ENCODE measurements at regions not wholly inside any gene's neighbourhood (a gene's known extent, or its start where the extent isn't known, plus 50 kb on each side); places are given as distances from the start of the nearest gene placed in this dataset.

DNA sequence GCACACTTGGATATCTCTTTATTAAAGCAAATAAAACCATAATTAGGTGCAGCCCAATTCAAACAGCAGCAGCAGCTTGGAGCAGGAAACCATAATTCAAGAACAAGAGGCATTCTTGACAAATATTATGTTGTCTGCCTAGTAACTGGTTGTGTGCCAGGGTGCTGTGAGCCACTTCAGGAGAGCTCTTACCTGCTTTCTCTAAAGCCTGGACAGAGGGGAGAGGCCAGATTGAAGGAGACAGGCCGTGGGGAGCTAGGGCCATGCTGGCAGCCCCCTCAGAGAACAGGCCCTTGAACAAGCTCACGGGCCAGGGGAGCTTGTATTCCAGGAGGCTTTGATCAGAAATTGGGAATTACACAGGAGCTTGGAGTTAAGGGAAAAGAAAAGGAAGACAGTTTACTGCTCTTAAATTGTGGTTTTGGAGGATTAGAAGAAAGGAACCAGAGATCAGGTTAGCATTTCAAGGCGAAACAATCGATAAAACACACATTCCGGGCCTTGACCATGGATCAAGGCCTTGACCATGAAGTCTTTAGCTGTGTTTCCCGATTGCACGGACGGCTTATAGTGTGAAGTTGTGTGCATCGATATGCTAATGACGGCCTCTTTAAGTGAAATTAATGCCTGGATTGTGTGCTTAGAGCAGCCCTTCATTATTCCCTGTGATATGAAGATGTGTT lies 69.8 kb upstream of the NKX2-2 start:
- H3K27ac ChIP-seq (ENCODE audit: low read length): no peak overlapping the region
- no peak for DNase-seq
- H3K36me3 ChIP-seq (ENCODE audit: control insufficient read depth, insufficient read depth, low read length): no peaks in the 10 kb centered on the region
- H3K9me3 ChIP-seq (ENCODE audit: control insufficient read depth, low read depth, low read length): no peaks in the 10 kb centered on the region
- H3K4me3 ChIP-seq (ENCODE audit: low read length): no peak overlapping the region
- 94% methylated on average over 3 of the region's 10 CpGs for WGBS (ENCODE audit: insufficient coverage, low lambda C conversion rate)
- peaks cover 2% of the 10 kb centered on the region for H3K27me3 ChIP-seq (ENCODE audit: control insufficient read depth, insufficient read depth, low read length)
- H3K4me1 ChIP-seq (ENCODE audit: control insufficient read depth, insufficient read depth, low read length): no peaks in the 10 kb centered on the region

DNA sequence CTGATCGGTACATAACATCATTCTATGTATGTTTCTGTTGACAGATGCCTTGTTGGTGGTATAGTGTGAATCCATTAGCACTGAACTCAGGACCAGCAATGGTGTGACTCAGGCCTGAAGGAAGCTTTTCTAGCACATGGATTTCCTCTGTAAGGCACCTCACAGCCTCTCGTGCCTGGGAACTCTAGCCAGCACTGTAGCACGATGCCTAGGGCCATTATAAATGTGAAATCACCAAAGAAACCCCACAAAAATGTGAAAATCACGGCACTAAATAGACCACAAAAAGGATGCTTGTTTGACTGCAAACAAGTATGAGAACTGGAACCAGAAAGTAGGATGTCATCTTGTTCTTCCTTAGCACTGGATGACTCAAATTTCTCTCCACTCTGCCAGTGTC lies 63.7 kb upstream of the NKX2-2 start:
- Histone ChIP-seq H3K36me3 (ENCODE audit: control insufficient read depth, insufficient read depth, low read length) (no peaks in the 10 kb centered on the region), H3K27ac (ENCODE audit: low read length) (no peak overlapping the region), H3K9me3 (ENCODE audit: control insufficient read depth, low read depth, low read length) (no peaks in the 10 kb centered on the region), H3K4me3 (ENCODE audit: low read length) (no peak overlapping the region), H3K27me3 (ENCODE audit: control insufficient read depth, insufficient read depth, low read length) (peaks cover 2% of the 10 kb centered on the region), H3K4me1 (ENCODE audit: control insufficient read depth, insufficient read depth, low read length) (no peaks in the 10 kb centered on the region)
- no peak for DNase-seq
- no CpG with 5 or more reads among the region's 4 CpGs for WGBS (ENCODE audit: insufficient coverage, low lambda C conversion rate)

- H3K27me3 ChIP-seq (ENCODE audit: control insufficient read depth, insufficient read depth, low read length): peaks cover 2% of the 10 kb centered on the region
- no peak for DNase-seq
- H3K27ac ChIP-seq (ENCODE audit: low read length): no peak overlapping the region
- no peaks in the 10 kb centered on the region for H3K9me3 ChIP-seq (ENCODE audit: control insufficient read depth, low read depth, low read length)
- no peaks in the 10 kb centered on the region for H3K4me1 ChIP-seq (ENCODE audit: control insufficient read depth, insufficient read depth, low read length)
- no CpG with 5 or more reads among the region's 5 CpGs for WGBS (ENCODE audit: insufficient coverage, low lambda C conversion rate)
- H3K36me3 ChIP-seq (ENCODE audit: control insufficient read depth, insufficient read depth, low read length): no peaks in the 10 kb centered on the region
- H3K4me3 ChIP-seq (ENCODE audit: low read length): no peak overlapping the region
Observed at GRCh38 chr20:21575981-21576740, 62.3 kb upstream of the NKX2-2 start.

DNA sequence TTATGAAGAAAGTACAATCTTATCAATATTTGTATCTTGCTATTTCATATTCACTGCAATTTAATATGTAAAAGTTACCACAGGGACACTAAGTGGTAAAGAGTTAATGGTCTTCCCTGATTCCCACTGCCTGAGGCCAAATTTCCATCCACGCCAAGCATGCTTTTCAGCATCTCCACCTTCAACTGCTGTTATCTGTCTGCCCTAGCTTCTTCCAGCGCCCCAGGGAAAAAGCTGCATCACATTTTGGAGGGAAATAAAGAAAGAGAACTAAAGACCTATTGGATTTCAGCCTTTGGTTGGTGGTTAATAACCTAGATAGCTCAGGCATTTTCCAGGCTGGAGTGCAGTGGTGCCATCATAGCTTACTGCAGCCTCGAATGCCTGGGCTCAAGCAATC lies 61.3 kb upstream of the NKX2-2 start:
- Histone ChIP-seq H3K4me1 (ENCODE audit: control insufficient read depth, insufficient read depth, low read length) (no peaks in the 10 kb centered on the region), H3K27ac (ENCODE audit: low read length) (no peak overlapping the region), H3K4me3 (ENCODE audit: low read length) (no peak overlapping the region), H3K36me3 (ENCODE audit: control insufficient read depth, insufficient read depth, low read length) (no peaks in the 10 kb centered on the region), H3K27me3 (ENCODE audit: control insufficient read depth, insufficient read depth, low read length) (peaks cover 4% of the 10 kb centered on the region), H3K9me3 (ENCODE audit: control insufficient read depth, low read depth, low read length) (no peaks in the 10 kb centered on the region)
- no peak for DNase-seq
- no CpG with 5 or more reads among the region's 3 CpGs for WGBS (ENCODE audit: insufficient coverage, low lambda C conversion rate)

- no peak overlapping the region for H3K27ac ChIP-seq (ENCODE audit: low read length)
- H3K36me3 ChIP-seq (ENCODE audit: control insufficient read depth, insufficient read depth, low read length): no peaks in the 10 kb centered on the region
- H3K4me3 ChIP-seq (ENCODE audit: low read length): no peak overlapping the region
- no peaks in the 10 kb centered on the region for H3K4me1 ChIP-seq (ENCODE audit: control insufficient read depth, insufficient read depth, low read length)
- peaks cover 7% of the 10 kb centered on the region for H3K27me3 ChIP-seq (ENCODE audit: control insufficient read depth, insufficient read depth, low read length)
- no peaks in the 10 kb centered on the region for H3K9me3 ChIP-seq (ENCODE audit: control insufficient read depth, low read depth, low read length)
- no peak for DNase-seq
- WGBS (ENCODE audit: insufficient coverage, low lambda C conversion rate): no CpG with 5 or more reads among the region's 13 CpGs
Observed at GRCh38 chr20:21574443-21574842, 60.6 kb upstream of the NKX2-2 start.

DNA sequence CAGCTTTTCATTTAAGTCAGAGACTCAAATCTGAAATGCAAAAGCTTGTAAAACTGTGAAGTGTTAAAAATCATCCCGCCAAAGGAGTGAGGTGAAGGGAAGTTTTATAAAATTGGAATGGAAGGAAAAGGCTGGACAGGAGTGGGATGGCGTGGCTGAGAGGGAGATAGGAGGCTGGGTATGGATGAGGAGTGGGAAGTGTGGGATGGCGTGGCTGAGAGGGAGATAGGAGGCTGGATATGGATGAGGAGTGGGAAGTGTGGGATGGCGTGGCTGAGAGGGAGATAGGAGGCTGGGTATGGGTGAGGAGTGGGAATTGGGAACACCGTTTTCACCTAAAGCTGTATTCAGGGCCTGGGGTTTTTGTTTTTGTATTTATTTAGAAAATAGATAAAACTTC lies 59.4 kb upstream of the NKX2-2 start:
- DNase-seq: no peak
- Histone ChIP-seq H3K9me3 (ENCODE audit: control insufficient read depth, low read depth, low read length) (no peaks in the 10 kb centered on the region), H3K4me1 (ENCODE audit: control insufficient read depth, insufficient read depth, low read length) (no peaks in the 10 kb centered on the region), H3K27me3 (ENCODE audit: control insufficient read depth, insufficient read depth, low read length) (peaks cover 7% of the 10 kb centered on the region), H3K36me3 (ENCODE audit: control insufficient read depth, insufficient read depth, low read length) (no peaks in the 10 kb centered on the region), H3K4me3 (ENCODE audit: low read length) (no peak overlapping the region), H3K27ac (ENCODE audit: low read length) (no peak overlapping the region)
- 85% methylated on average over 2 of the region's 5 CpGs for WGBS (ENCODE audit: insufficient coverage, low lambda C conversion rate)

DNA sequence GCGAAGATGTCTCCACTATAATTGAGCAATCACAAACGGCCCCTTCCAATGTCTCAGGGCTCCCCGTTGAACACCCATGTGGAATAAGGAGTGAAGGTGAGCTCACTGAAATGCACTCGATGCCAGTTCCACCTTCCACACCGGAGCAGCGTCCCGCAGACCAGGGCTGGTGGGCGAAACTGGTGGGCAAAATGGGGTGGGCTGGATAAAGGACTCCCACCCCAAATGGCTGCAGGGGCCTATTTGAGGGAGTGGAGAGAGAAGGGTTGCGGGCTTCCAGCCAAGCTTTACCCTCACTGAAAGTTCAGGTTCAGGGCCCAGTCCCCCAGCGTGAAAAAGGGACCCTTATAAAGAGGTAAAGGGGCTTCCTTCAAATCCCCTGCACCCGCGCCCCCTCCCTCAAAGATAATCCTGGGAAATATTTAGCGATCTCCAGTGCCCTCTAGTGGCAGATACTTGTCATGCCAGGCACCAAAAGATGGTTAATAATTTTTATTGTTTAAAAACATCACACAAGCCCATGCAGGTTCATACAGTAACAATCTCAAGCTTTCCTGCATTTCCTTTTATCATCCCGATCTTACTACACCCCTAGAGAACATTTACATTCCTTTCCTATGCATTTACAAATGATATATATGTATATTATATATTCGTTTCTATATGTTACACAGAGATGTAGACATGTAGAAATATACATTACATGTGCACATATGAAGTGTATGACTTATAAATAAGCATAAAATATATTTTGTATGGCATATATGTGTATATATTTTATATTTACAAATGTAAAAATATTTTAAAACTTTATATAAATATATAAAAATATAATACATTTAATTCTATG lies 58.2 kb upstream of the NKX2-2 start:
- H3K4me1 ChIP-seq (ENCODE audit: control insufficient read depth, insufficient read depth, low read length): no peaks in the 10 kb centered on the region
- H3K4me3 ChIP-seq (ENCODE audit: low read length): no peak overlapping the region
- peaks cover 7% of the 10 kb centered on the region for H3K27me3 ChIP-seq (ENCODE audit: control insufficient read depth, insufficient read depth, low read length)
- H3K27ac ChIP-seq (ENCODE audit: low read length): no peak overlapping the region
- no peaks in the 10 kb centered on the region for H3K36me3 ChIP-seq (ENCODE audit: control insufficient read depth, insufficient read depth, low read length)
- no CpG with 5 or more reads among the region's 15 CpGs for WGBS (ENCODE audit: insufficient coverage, low lambda C conversion rate)
- no peaks in the 10 kb centered on the region for H3K9me3 ChIP-seq (ENCODE audit: control insufficient read depth, low read depth, low read length)
- no peak for DNase-seq

GRCh38 chr20:21570285-21570992 lies 56.6 kb upstream of the NKX2-2 start:
- WGBS (ENCODE audit: insufficient coverage, low lambda C conversion rate): 93% methylated on average over 3 of the region's 7 CpGs
- H3K4me3 ChIP-seq (ENCODE audit: low read length): no peak overlapping the region
- H3K4me1 ChIP-seq (ENCODE audit: control insufficient read depth, insufficient read depth, low read length): no peaks in the 10 kb centered on the region
- peaks cover 7% of the 10 kb centered on the region for H3K27me3 ChIP-seq (ENCODE audit: control insufficient read depth, insufficient read depth, low read length)
- H3K27ac ChIP-seq (ENCODE audit: low read length): no peak overlapping the region
- H3K9me3 ChIP-seq (ENCODE audit: control insufficient read depth, low read depth, low read length): no peaks in the 10 kb centered on the region
- no peak for DNase-seq
- no peaks in the 10 kb centered on the region for H3K36me3 ChIP-seq (ENCODE audit: control insufficient read depth, insufficient read depth, low read length)

DNA sequence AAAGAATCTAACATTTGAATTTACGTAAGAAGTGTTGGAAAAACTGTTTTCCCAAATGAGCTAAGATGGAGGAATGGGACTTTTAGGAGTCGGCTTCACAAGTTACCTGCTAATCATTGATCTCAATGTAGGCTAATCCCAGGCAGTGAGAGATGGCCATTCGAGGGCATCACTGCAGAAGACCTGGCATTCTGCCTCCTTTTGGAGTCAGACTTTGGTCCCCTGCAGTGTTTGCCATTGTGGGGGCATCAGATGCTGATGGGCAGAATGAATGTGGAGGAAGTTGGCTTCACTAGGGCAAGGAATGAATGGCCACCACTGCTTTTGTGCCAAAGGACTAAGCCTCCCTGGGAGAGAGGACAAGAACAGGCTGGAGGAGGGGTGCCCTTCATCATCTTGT lies 55.7 kb upstream of the NKX2-2 start:
- WGBS (ENCODE audit: insufficient coverage, low lambda C conversion rate): 100% methylated on average over 1 of the region's 3 CpGs
- Histone ChIP-seq H3K36me3 (ENCODE audit: control insufficient read depth, insufficient read depth, low read length) (no peaks in the 10 kb centered on the region), H3K27ac (ENCODE audit: low read length) (no peak overlapping the region), H3K9me3 (ENCODE audit: control insufficient read depth, low read depth, low read length) (no peaks in the 10 kb centered on the region), H3K4me1 (ENCODE audit: control insufficient read depth, insufficient read depth, low read length) (no peaks in the 10 kb centered on the region), H3K4me3 (ENCODE audit: low read length) (no peak overlapping the region), H3K27me3 (ENCODE audit: control insufficient read depth, insufficient read depth, low read length) (peaks cover 7% of the 10 kb centered on the region)
- no peak for DNase-seq

Measured in large intestine (tissue), 3 donors.